ENCODE measurements at regions not wholly inside any gene's neighbourhood (a gene's known extent, or its start where the extent isn't known, plus 50 kb on each side); places are given as distances from the start of the nearest gene placed in this dataset.

DNA sequence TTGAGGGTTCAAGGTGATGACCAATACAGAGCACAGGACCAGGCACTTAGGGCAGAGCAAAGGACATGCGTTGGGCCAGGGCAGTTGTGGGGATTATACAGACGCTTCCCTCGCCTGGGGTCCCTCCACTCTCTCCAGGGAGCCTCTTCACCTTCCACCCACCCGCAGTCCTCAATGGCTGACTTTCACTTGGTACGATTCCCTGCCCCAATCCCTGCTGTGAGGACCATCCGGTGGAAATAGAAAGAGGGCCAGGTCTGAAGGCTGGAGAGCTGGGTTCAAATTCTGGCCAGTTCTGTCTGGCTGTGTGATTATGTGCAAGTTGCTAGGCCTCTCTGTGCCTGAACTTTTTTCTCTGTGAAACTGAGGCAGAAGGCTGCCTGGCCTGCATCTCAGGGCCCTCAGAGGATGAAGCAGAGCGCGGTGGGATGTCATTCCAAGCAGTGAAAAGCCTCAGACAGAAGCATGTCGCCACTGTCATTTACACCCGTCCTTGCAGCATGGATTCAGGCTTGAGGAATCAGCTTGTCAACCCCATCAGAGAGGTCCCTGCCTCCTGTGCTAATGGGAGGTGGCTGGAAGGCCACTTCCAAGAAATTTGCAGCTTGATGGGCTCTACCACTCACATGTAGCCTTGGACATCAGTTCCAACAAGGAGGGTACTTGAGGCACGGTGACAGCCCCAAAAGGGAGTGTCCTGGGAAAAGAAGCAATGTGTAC lies 206.6 kb upstream of the IER5L start:
- Histone ChIP-seq H3K4me1 (ENCODE audit: control insufficient read depth in 4 of 4, insufficient read depth in 4 of 4, low read length in 3 of 4) (peaks cover 2 to 7% (median 6%) of the 10 kb centered on the region in 4 donors), H3K9me3 (ENCODE audit: control insufficient read depth in 4 of 4, low read length in 3 of 4) (no peaks in the 10 kb centered on the region), H3K9ac (ENCODE audit: low read depth in 1 of 2, low read length in 2 of 2) (no peak overlapping the region), H3K4me3 (ENCODE audit: low read depth in 1 of 3, low read length in 3 of 3) (no peak overlapping the region), H3K36me3 (ENCODE audit: control insufficient read depth in 4 of 4, insufficient read depth in 3 of 4, low read depth in 1 of 4, low read length in 3 of 4) (no peaks in the 10 kb centered on the region), H3K27ac (ENCODE audit: low read depth in 1 of 2, low read length in 2 of 2) (peak overlapping the region in 1 of 2 donors; percentile 92), H3K27me3 (ENCODE audit: control insufficient read depth in 4 of 4, insufficient read depth in 4 of 4, low read length in 3 of 4) (no peaks in the 10 kb centered on the region)
- WGBS = 98% methylated on average over 11 of the region's 11 CpGs
- DNase-seq (ENCODE audit: low spot score) = no peak
- TF ChIP-seq HNF4A (conservative IDR thresholded peaks at IDR 0.05) (no peak), RAD21 (IDR thresholded peaks at IDR 0.05) (no peak), FOXA1 (IDR thresholded peaks at IDR 0.05) (no peak), YY1 (IDR thresholded peaks at IDR 0.05) (no peak), SP1 (IDR thresholded peaks at IDR 0.05) (no peak), NR2F2 (IDR thresholded peaks at IDR 0.05) (no peak), FOXA2 (IDR thresholded peaks at IDR 0.05) (no peak), RXRA (IDR thresholded peaks at IDR 0.05) (no peak), EGR1 (IDR thresholded peaks at IDR 0.05; ENCODE audit: low read depth in 2 of 2) (no peak), HNF4G (IDR thresholded peaks at IDR 0.05) (no peak), TAF1 (conservative IDR thresholded peaks at IDR 0.05) (no peak), JUND (IDR thresholded peaks at IDR 0.05) (no peak), GABPA (IDR thresholded peaks at IDR 0.05 in 1 of 2, conservative IDR thresholded peaks at IDR 0.05 in 1 of 2) (no peak)
- TF ChIP-seq, protein P1, sequence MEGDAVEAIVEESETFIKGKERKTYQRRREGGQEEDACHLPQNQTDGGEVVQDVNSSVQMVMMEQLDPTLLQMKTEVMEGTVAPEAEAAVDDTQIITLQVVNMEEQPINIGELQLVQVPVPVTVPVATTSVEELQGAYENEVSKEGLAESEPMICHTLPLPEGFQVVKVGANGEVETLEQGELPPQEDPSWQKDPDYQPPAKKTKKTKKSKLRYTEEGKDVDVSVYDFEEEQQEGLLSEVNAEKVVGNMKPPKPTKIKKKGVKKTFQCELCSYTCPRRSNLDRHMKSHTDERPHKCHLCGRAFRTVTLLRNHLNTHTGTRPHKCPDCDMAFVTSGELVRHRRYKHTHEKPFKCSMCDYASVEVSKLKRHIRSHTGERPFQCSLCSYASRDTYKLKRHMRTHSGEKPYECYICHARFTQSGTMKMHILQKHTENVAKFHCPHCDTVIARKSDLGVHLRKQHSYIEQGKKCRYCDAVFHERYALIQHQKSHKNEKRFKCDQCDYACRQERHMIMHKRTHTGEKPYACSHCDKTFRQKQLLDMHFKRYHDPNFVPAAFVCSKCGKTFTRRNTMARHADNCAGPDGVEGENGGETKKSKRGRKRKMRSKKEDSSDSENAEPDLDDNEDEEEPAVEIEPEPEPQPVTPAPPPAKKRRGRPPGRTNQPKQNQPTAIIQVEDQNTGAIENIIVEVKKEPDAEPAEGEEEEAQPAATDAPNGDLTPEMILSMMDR (IDR thresholded peaks at IDR 0.05; ENCODE audit: low read depth, low read length, missing input control) = no peak
- TF ChIP-seq, protein P2, sequence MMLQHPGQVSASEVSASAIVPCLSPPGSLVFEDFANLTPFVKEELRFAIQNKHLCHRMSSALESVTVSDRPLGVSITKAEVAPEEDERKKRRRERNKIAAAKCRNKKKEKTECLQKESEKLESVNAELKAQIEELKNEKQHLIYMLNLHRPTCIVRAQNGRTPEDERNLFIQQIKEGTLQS (IDR thresholded peaks at IDR 0.05) = no peak
- TF ChIP-seq, protein P3, sequence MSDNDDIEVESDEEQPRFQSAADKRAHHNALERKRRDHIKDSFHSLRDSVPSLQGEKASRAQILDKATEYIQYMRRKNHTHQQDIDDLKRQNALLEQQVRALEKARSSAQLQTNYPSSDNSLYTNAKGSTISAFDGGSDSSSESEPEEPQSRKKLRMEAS (IDR thresholded peaks at IDR 0.05) = no peak
- TF ChIP-seq, protein P4, sequence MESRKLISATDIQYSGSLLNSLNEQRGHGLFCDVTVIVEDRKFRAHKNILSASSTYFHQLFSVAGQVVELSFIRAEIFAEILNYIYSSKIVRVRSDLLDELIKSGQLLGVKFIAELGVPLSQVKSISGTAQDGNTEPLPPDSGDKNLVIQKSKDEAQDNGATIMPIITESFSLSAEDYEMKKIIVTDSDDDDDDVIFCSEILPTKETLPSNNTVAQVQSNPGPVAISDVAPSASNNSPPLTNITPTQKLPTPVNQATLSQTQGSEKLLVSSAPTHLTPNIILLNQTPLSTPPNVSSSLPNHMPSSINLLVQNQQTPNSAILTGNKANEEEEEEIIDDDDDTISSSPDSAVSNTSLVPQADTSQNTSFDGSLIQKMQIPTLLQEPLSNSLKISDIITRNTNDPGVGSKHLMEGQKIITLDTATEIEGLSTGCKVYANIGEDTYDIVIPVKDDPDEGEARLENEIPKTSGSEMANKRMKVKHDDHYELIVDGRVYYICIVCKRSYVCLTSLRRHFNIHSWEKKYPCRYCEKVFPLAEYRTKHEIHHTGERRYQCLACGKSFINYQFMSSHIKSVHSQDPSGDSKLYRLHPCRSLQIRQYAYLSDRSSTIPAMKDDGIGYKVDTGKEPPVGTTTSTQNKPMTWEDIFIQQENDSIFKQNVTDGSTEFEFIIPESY (IDR thresholded peaks at IDR 0.05) = no peak
- TF ChIP-seq, protein P5, sequence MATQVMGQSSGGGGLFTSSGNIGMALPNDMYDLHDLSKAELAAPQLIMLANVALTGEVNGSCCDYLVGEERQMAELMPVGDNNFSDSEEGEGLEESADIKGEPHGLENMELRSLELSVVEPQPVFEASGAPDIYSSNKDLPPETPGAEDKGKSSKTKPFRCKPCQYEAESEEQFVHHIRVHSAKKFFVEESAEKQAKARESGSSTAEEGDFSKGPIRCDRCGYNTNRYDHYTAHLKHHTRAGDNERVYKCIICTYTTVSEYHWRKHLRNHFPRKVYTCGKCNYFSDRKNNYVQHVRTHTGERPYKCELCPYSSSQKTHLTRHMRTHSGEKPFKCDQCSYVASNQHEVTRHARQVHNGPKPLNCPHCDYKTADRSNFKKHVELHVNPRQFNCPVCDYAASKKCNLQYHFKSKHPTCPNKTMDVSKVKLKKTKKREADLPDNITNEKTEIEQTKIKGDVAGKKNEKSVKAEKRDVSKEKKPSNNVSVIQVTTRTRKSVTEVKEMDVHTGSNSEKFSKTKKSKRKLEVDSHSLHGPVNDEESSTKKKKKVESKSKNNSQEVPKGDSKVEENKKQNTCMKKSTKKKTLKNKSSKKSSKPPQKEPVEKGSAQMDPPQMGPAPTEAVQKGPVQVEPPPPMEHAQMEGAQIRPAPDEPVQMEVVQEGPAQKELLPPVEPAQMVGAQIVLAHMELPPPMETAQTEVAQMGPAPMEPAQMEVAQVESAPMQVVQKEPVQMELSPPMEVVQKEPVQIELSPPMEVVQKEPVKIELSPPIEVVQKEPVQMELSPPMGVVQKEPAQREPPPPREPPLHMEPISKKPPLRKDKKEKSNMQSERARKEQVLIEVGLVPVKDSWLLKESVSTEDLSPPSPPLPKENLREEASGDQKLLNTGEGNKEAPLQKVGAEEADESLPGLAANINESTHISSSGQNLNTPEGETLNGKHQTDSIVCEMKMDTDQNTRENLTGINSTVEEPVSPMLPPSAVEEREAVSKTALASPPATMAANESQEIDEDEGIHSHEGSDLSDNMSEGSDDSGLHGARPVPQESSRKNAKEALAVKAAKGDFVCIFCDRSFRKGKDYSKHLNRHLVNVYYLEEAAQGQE (IDR thresholded peaks at IDR 0.05) = no peak
